GM19397 (cell line): ENCODE measurements at regions not wholly inside any gene's neighbourhood (a gene's known extent, or its start where the extent isn't known, plus 50 kb on each side); places are given as distances from the start of the nearest gene placed in this dataset.
"Not testable (repeated sequence)": the region's sequence is repeated elsewhere in the genome, so short reads cannot be mapped to it uniquely, and the experiment has no call there.

Experiments used
- ATAC-seq: cut with Tn5 transposase; IDR thresholded peaks from one replicate; pipeline ENCODE4 v1.9.1; 2021; ENCODE audit warnings: mild to moderate bottlenecking, moderate library complexity; ENCODE audit not compliant: unreplicated experiment

- no peak for ATAC-seq
These were observed 78.0 kb upstream of the SLC25A36 start for GRCh38 chr3:140863580-140864009.

GRCh38 chr3:140870351-140870750, 71.3 kb upstream of the SLC25A36 start:
- ATAC-seq = no peak

DNA sequence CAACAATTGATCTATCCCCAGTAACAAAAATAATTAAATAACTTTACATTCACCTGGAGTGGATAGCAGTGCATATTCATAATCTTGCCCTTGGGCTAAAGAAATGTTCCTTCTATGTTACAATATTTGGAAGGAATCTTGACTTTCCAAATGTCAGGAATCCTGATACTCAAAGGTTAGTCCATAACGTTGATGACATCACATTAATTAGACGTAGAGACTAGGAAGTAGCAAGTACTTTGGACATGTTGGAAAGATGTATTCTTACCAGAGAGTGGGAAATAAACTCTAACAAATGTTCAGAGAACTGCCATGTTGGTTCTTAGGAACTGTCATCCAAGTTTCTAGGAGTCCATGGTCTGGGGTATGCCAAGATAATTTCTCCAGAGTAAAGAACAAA, 70.6 kb upstream of the SLC25A36 start:
- ATAC-seq = no peak

GRCh38 chr3:140872165-140872564, 69.5 kb upstream of the SLC25A36 start:
- ATAC-seq = not testable (repeated sequence)

DNA sequence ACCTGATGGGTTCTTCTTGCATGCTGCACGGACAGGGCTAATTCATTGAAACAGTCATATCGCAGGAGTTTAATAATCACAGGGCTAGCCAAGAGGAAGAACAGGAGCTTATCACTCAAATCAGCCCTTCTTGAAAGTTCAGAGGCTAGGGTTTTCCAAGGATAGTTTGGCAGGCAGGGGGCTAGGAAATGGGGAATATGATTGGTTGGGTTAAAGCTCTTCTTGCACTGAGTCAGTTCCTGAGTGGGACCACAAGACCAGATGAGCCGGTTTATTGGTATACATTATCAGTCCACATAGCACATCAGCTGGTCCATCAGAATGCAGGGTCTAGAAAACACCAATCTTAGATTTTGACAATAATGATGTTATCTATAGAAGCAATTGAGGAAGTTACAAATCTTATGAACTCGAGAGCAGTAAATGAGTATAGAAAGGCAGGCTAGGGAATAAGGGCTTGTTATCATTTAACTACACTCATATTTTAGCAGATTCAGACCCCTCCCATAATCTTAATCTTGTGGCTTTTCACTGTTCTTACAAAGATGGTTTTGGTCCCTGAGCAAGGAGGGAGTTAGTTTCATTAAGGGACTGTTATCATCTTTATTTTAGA, 58.1 kb upstream of the SLC25A36 start:
- no peak for ATAC-seq

DNA sequence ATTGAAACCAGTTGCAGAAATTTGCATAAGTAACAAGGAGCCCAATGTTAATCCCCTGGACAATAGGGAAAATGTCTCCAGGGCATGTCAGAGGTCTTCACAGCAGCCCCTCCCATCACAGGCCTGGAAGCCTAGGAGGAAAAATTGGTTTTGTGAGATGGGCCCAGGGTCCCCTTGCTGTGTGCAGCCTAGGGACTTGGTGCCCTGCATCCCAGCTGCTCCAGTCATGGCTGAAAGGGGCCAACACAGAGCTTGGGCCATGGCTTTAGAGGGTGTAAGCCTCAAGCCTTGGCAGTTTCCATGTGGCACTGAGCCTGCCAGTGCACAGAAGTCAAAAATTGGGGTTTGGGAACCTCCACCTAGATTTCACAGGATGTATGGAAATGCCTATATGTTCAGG, 55.9 kb upstream of the SLC25A36 start:
- not testable (repeated sequence) for ATAC-seq
